ENCODE measurements at regions not wholly inside any gene's neighbourhood (a gene's known extent, or its start where the extent isn't known, plus 50 kb on each side); places are given as distances from the start of the nearest gene placed in this dataset.

- DNase-seq (ENCODE audit: low read depth) = no peak
- no peak overlapping the region for H3K4me3 ChIP-seq (ENCODE audit: low read depth, low read length)
- TF ChIP-seq CTCF (IDR thresholded peaks at IDR 0.05; ENCODE audit: insufficient read depth, low read depth, low read length) = no peak
Measured at GRCh38 chr5:109924237-109925107, 234.7 kb downstream of the MAN2A1 start.

GRCh38 chr5:109927639-109928038 is 237.9 kb downstream of the MAN2A1 start:
- DNase-seq (ENCODE audit: low read depth) = no peak
- no peak for TF ChIP-seq CTCF (IDR thresholded peaks at IDR 0.05; ENCODE audit: insufficient read depth, low read depth, low read length)
- H3K4me3 ChIP-seq (ENCODE audit: low read depth, low read length) = no peak overlapping the region

DNA sequence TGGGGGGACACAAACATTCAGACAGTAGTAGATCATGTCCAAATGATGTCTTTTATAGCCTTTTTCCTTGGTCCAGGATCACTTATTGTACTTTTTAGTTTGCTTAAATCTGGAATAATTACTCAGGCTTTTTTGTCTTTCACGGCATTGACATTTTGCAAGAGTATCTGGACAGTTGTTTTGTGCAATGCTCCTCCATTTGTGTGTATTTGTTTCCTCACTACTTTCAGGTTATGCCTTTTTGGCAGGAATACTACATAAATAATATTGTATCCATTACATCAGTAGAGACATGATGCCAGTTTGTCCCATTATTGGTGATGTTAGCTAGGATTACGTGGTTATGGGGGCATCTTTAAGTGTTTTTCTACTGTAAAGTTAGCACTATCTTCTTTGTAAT is 238.3 kb downstream of the MAN2A1 start:
- TF ChIP-seq CTCF (IDR thresholded peaks at IDR 0.05; ENCODE audit: insufficient read depth, low read depth, low read length) = no peak
- DNase-seq (ENCODE audit: low read depth) = no peak
- H3K4me3 ChIP-seq (ENCODE audit: low read depth, low read length) = no peak overlapping the region

- no peak for DNase-seq (ENCODE audit: low read depth)
- no peak overlapping the region for H3K4me3 ChIP-seq (ENCODE audit: low read depth, low read length)
- TF ChIP-seq CTCF (IDR thresholded peaks at IDR 0.05; ENCODE audit: insufficient read depth, low read depth, low read length) = no peak
Measured at GRCh38 chr5:109928811-109929210, 239.1 kb downstream of the MAN2A1 start.

GRCh38 chr5:109929376-109929775 is 239.6 kb downstream of the MAN2A1 start:
- TF ChIP-seq CTCF (IDR thresholded peaks at IDR 0.05; ENCODE audit: insufficient read depth, low read depth, low read length) = no peak
- no peak overlapping the region for H3K4me3 ChIP-seq (ENCODE audit: low read depth, low read length)
- no peak for DNase-seq (ENCODE audit: low read depth)

GRCh38 chr5:109929911-109930310 is 240.2 kb downstream of the MAN2A1 start:
- TF ChIP-seq CTCF (IDR thresholded peaks at IDR 0.05; ENCODE audit: insufficient read depth, low read depth, low read length) = no peak
- no peak for DNase-seq (ENCODE audit: low read depth)
- H3K4me3 ChIP-seq (ENCODE audit: low read depth, low read length) = no peak overlapping the region

All from fibroblast of villous mesenchyme (primary cell).